Mesodermal cell (in vitro differentiated cells): ENCODE measurements at regions not wholly inside any gene's neighbourhood (a gene's known extent, or its start where the extent isn't known, plus 50 kb on each side); places are given as distances from the start of the nearest gene placed in this dataset.

Experiments
- H3K27ac ChIP-seq: 2 replicates; pipeline ENCODE4 v1.7.0; 2013; ENCODE audit warnings: mild to moderate bottlenecking, low read depth, low read length, moderate library complexity; ENCODE audit not compliant: severe bottlenecking
- H3K36me3 ChIP-seq: 2 replicates; pipeline ENCODE4 v1.7.1; 2013; ENCODE audit warnings: mild to moderate bottlenecking, low read length, moderate library complexity; ENCODE audit not compliant: control insufficient read depth, insufficient read depth
- H3K4me1 ChIP-seq: one replicate; pipeline ENCODE4 v1.7.1; 2013; ENCODE audit warnings: mild to moderate bottlenecking, low read length; ENCODE audit not compliant: insufficient read depth, control insufficient read depth, poor library complexity, severe bottlenecking
- H3K4me3 ChIP-seq: 2 replicates; pipeline ENCODE4 v1.7.0; 2013; ENCODE audit warnings: low read length, control low read depth, mild to moderate bottlenecking; ENCODE audit not compliant: insufficient read depth, poor library complexity, severe bottlenecking; ENCODE audit errors: extremely low read depth
- H3K9me3 ChIP-seq: 2 replicates; pipeline ENCODE4 v1.7.1; 2013; ENCODE audit warnings: mild to moderate bottlenecking, low read length, moderate library complexity; ENCODE audit not compliant: control insufficient read depth
- WGBS, 2 experiments: methylation state at CpG; one replicate each; pipeline ENCODE4 v1.1.5; 2013; ENCODE audit warnings: missing lambda C conversion rate in 2 of 2; ENCODE audit not compliant: insufficient coverage in 2 of 2; 5-methylcytosine and 5-hydroxymethylcytosine counted together

GRCh38 chrX:6748595-6748994 lies 213.7 kb upstream of the VCX3A start:
- 44 to 50% methylated on average over 2 of the region's 3 CpGs for WGBS, 2 experiments
- no peaks in the 10 kb centered on the region for H3K36me3 ChIP-seq

GRCh38 chrX:6738518-6739470 lies 203.9 kb upstream of the VCX3A start:
- Histone ChIP-seq H3K9me3 (no peaks in the 10 kb centered on the region), H3K4me3 (no peak overlapping the region), H3K27ac (no peak overlapping the region), H3K4me1 (no peaks in the 10 kb centered on the region), H3K36me3 (no peaks in the 10 kb centered on the region)
- 87 to 91% methylated on average over 3 to 4 of the region's 11 CpGs for WGBS, 2 experiments

More at GRCh38 chrX:6748595-6748994, 213.7 kb upstream of the VCX3A start:
- Histone ChIP-seq H3K27ac (no peak overlapping the region), H3K4me1 (no peaks in the 10 kb centered on the region), H3K4me3 (no peak overlapping the region), H3K9me3 (no peaks in the 10 kb centered on the region)

GRCh38 chrX:6734844-6735634 lies 200.1 kb upstream of the VCX3A start:
- no peaks in the 10 kb centered on the region for H3K4me1 ChIP-seq
- WGBS, 2 experiments, result no CpG with 5 or more reads among the region's 6 CpGs
- no peaks in the 10 kb centered on the region for H3K36me3 ChIP-seq
- no peak overlapping the region for H3K4me3 ChIP-seq
- H3K9me3 ChIP-seq, result no peaks in the 10 kb centered on the region
- no peak overlapping the region for H3K27ac ChIP-seq

- Histone ChIP-seq H3K27ac (no peak overlapping the region), H3K4me3 (no peak overlapping the region), H3K36me3 (no peaks in the 10 kb centered on the region), H3K4me1 (no peaks in the 10 kb centered on the region), H3K9me3 (no peaks in the 10 kb centered on the region)
- no CpG with 5 or more reads among the region's 1 CpG for WGBS, 2 experiments
These were observed 197.2 kb upstream of the VCX3A start for GRCh38 chrX:6732101-6732500.

- no peak overlapping the region for H3K4me3 ChIP-seq
- H3K27ac ChIP-seq, result no peak overlapping the region
- 69 to 80% methylated on average over 6 to 7 of the region's 9 CpGs for WGBS, 2 experiments
These were observed 194.7 kb upstream of the VCX3A start for GRCh38 chrX:6729626-6730025.

GRCh38 chrX:6718766-6719165 lies 183.8 kb upstream of the VCX3A start:
- 93 to 96% methylated on average over 3 to 4 of the region's 6 CpGs for WGBS, 2 experiments
- Histone ChIP-seq H3K27ac (no peak overlapping the region), H3K36me3 (no peaks in the 10 kb centered on the region), H3K4me3 (no peak overlapping the region), H3K4me1 (no peaks in the 10 kb centered on the region), H3K9me3 (no peaks in the 10 kb centered on the region)

More at GRCh38 chrX:6729626-6730025, 194.7 kb upstream of the VCX3A start:
- Histone ChIP-seq H3K9me3 (no peaks in the 10 kb centered on the region), H3K36me3 (no peaks in the 10 kb centered on the region), H3K4me1 (no peaks in the 10 kb centered on the region)

- Histone ChIP-seq H3K36me3 (no peaks in the 10 kb centered on the region), H3K9me3 (no peaks in the 10 kb centered on the region), H3K4me3 (no peak overlapping the region), H3K27ac (peak overlapping the region; percentile 79), H3K4me1 (peaks cover 9% of the 10 kb centered on the region)
- WGBS, 2 experiments, result 100% methylated on average over 1 of the region's 5 CpGs; no CpG with 5 or more reads in 1 of the 2 experiments
These were observed 173.9 kb upstream of the VCX3A start for GRCh38 chrX:6708676-6709380.

GRCh38 chrX:6708041-6708440 lies 173.1 kb upstream of the VCX3A start:
- Histone ChIP-seq H3K9me3 (no peaks in the 10 kb centered on the region), H3K4me1 (peaks cover 9% of the 10 kb centered on the region), H3K27ac (peak overlapping the region; percentile 79), H3K4me3 (no peak overlapping the region), H3K36me3 (no peaks in the 10 kb centered on the region)
- no CpG with 5 or more reads among the region's 1 CpG for WGBS, 2 experiments

GRCh38 chrX:6707497-6707896 lies 172.6 kb upstream of the VCX3A start:
- Histone ChIP-seq H3K4me1 (peaks cover 9% of the 10 kb centered on the region), H3K27ac (peak overlapping the region; percentile 79), H3K9me3 (no peaks in the 10 kb centered on the region), H3K36me3 (no peaks in the 10 kb centered on the region), H3K4me3 (no peak overlapping the region)
- no CpG with 5 or more reads among the region's 6 CpGs for WGBS, 2 experiments

- no peaks in the 10 kb centered on the region for H3K9me3 ChIP-seq
- no peak overlapping the region for H3K27ac ChIP-seq
- H3K36me3 ChIP-seq, result no peaks in the 10 kb centered on the region
- no peak overlapping the region for H3K4me3 ChIP-seq
- no CpG with 5 or more reads among the region's 4 CpGs for WGBS, 2 experiments
- no peaks in the 10 kb centered on the region for H3K4me1 ChIP-seq
These were observed 166.2 kb upstream of the VCX3A start for GRCh38 chrX:6701085-6701484.
